Jurkat, Clone E6-1 (cell line): ENCODE measurements at regions not wholly inside any gene's neighbourhood (a gene's known extent, or its start where the extent isn't known, plus 50 kb on each side); places are given as distances from the start of the nearest gene placed in this dataset.

Experiments used
- DNase-seq: peaks from one replicate; pipeline ENCODE4 v3.0.0-alpha.2; 2011; ENCODE audit warnings: low read depth, low spot score
- H3K4me3 ChIP-seq: 2 replicates; pipeline ENCODE4 v1.5.1; 2011; ENCODE audit warnings: mild to moderate bottlenecking, low read length, control low read depth, moderate library complexity

- H3K4me3 ChIP-seq: no peak overlapping the region
- no peak for DNase-seq
Observed at GRCh38 chr18:41587976-41588375, 367.1 kb upstream of the PIK3C3 start.

- H3K4me3 ChIP-seq: no peak overlapping the region
- DNase-seq: no peak
Observed at GRCh38 chr18:41585512-41585911, 369.5 kb upstream of the PIK3C3 start.

GRCh38 chr18:41579185-41579584, 375.8 kb upstream of the PIK3C3 start:
- DNase-seq: no peak
- no peak overlapping the region for H3K4me3 ChIP-seq

GRCh38 chr18:41577529-41577928, 377.5 kb upstream of the PIK3C3 start:
- DNase-seq: no peak

GRCh38 chr18:41576643-41577042, 378.4 kb upstream of the PIK3C3 start:
- no peak overlapping the region for H3K4me3 ChIP-seq
- no peak for DNase-seq

More at GRCh38 chr18:41577529-41577928, 377.5 kb upstream of the PIK3C3 start:
- no peak overlapping the region for H3K4me3 ChIP-seq

GRCh38 chr18:41569867-41570266, 385.2 kb upstream of the PIK3C3 start:
- no peak for DNase-seq
- H3K4me3 ChIP-seq: no peak overlapping the region

GRCh38 chr18:41561961-41562360, 393.1 kb upstream of the PIK3C3 start:
- no peak overlapping the region for H3K4me3 ChIP-seq
- DNase-seq: no peak

GRCh38 chr18:41558715-41559114, 396.3 kb upstream of the PIK3C3 start:
- no peak overlapping the region for H3K4me3 ChIP-seq
- DNase-seq: no peak

- no peak overlapping the region for H3K4me3 ChIP-seq
- DNase-seq: no peak
Observed at GRCh38 chr18:41553716-41554115, 401.3 kb upstream of the PIK3C3 start.

- H3K4me3 ChIP-seq: no peak overlapping the region
- DNase-seq: no peak
Observed at GRCh38 chr18:41548521-41549260, 406.3 kb upstream of the PIK3C3 start.

- H3K4me3 ChIP-seq: no peak overlapping the region
- no peak for DNase-seq
Observed at GRCh38 chr18:41545091-41545888, 409.7 kb upstream of the PIK3C3 start.

GRCh38 chr18:41543815-41544214, 411.2 kb upstream of the PIK3C3 start:
- H3K4me3 ChIP-seq: no peak overlapping the region
- no peak for DNase-seq

GRCh38 chr18:41540237-41540871, 414.7 kb upstream of the PIK3C3 start:
- no peak for DNase-seq
- no peak overlapping the region for H3K4me3 ChIP-seq

GRCh38 chr18:41538751-41539150, 416.3 kb upstream of the PIK3C3 start:
- H3K4me3 ChIP-seq: no peak overlapping the region
- DNase-seq: no peak

- H3K4me3 ChIP-seq: no peak overlapping the region
- DNase-seq: no peak
Observed at GRCh38 chr18:41537666-41538065, 417.4 kb upstream of the PIK3C3 start.

GRCh38 chr18:41532344-41533086, 422.5 kb upstream of the PIK3C3 start:
- no peak for DNase-seq
- no peak overlapping the region for H3K4me3 ChIP-seq

- H3K4me3 ChIP-seq: no peak overlapping the region
- no peak for DNase-seq
Observed at GRCh38 chr18:41530970-41531369, 424.1 kb upstream of the PIK3C3 start.

GRCh38 chr18:41529093-41529492, 425.9 kb upstream of the PIK3C3 start:
- no peak overlapping the region for H3K4me3 ChIP-seq
- no peak for DNase-seq

- no peak for DNase-seq
- no peak overlapping the region for H3K4me3 ChIP-seq
Observed at GRCh38 chr18:41526054-41526453, 429.0 kb upstream of the PIK3C3 start.
